Muscle of leg (tissue), 3 donors: ENCODE measurements at regions not wholly inside any gene's neighbourhood (a gene's known extent, or its start where the extent isn't known, plus 50 kb on each side); places are given as distances from the start of the nearest gene placed in this dataset.
"Not testable (repeated sequence)": the region's sequence is repeated elsewhere in the genome, so short reads cannot be mapped to it uniquely, and the experiment has no call there.

Source experiments
- DNase-seq: peaks from one replicate; pipeline ENCODE4 v3.0.0; 2013
- H3K27ac ChIP-seq: one replicate; pipeline ENCODE4 v1.5.1; 2013; ENCODE audit warnings: mild to moderate bottlenecking, low read length, control low read depth
- H3K27me3 ChIP-seq: one replicate; pipeline ENCODE4 v1.6.1; 2013; ENCODE audit warnings: low read length; ENCODE audit not compliant: control insufficient read depth, insufficient read depth
- H3K36me3 ChIP-seq: one replicate; pipeline ENCODE4 v1.6.1; 2013; ENCODE audit warnings: low read length; ENCODE audit not compliant: control insufficient read depth, insufficient read depth
- H3K4me1 ChIP-seq: one replicate; pipeline ENCODE4 v1.6.1; 2013; ENCODE audit warnings: low read length; ENCODE audit not compliant: control insufficient read depth, insufficient read depth
- H3K4me3 ChIP-seq: one replicate; pipeline ENCODE4 v1.5.1; 2013; ENCODE audit warnings: low read length, control low read depth
- H3K9me3 ChIP-seq: replicated peaks from 2 replicates; pipeline ENCODE4 v1.6.1; 2013; ENCODE audit warnings: low read depth, low read length; ENCODE audit not compliant: control insufficient read depth
- WGBS: methylation state at CpG from one replicate; pipeline ENCODE4 v1.1.5; 2013; ENCODE audit warnings: missing lambda C conversion rate; ENCODE audit not compliant: insufficient coverage; 5-methylcytosine and 5-hydroxymethylcytosine counted together

DNA sequence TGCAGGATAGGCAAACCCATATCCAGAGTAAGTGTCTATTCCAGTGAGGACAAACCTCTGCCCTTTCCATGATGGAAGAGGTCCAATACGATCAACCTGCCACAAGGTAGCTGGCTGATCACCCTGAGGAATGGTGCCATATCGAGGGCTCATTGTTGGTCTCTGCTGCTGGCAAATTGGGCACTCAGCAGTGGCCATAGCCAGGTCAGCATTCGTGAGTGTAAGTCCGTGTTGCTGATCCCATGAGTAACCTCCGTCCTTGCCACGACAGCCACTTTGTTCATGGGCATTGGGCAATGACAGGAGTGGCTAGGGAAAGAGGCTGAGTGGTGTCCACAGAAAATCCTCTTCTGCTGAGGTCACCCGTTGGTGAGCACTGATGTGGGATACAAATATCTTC lies 156.9 kb downstream of the CYP26A1 start:
- not testable (repeated sequence) for H3K9me3 ChIP-seq, H3K4me1 ChIP-seq, DNase-seq, H3K4me3 ChIP-seq, H3K27me3 ChIP-seq, H3K27ac ChIP-seq, H3K36me3 ChIP-seq
- WGBS = 93% methylated on average over 6 of the region's 7 CpGs

GRCh38 chr10:93232159-93232558 lies 158.5 kb downstream of the CYP26A1 start:
- H3K4me3 ChIP-seq, H3K27me3 ChIP-seq, DNase-seq, H3K27ac ChIP-seq, H3K4me1 ChIP-seq, H3K36me3 ChIP-seq, H3K9me3 ChIP-seq: not testable (repeated sequence)
- 100% methylated on average over 1 of the region's 2 CpGs for WGBS

DNA sequence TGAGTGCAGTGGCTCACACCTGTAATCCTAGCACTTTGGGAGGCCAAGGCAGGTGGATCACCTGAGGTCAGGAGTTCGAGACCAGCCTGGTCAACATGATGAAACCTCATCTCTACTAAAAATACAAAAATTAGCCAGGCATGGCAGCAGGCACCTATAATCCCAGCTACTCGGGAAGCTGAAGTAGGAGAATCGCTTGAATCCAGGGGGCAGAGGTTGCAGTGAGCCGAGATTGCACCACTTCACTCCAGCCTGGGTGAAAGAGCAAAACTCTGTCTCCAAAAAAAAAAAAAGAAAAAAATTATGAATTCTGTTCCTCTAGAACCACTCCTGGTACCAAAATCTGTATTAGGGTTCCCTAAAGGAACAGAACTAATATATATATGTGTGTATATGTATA lies 161.2 kb downstream of the CYP26A1 start:
- H3K4me1 ChIP-seq, H3K27ac ChIP-seq: not testable (repeated sequence)
- WGBS = no CpG with 5 or more reads among the region's 4 CpGs

GRCh38 chr10:93235686-93236085 lies 162.0 kb downstream of the CYP26A1 start:
- Histone ChIP-seq H3K36me3 (no peaks in the 10 kb centered on the region), H3K9me3 (no peaks in the 10 kb centered on the region), H3K4me3 (no peak overlapping the region), H3K27me3 (no peaks in the 10 kb centered on the region), H3K27ac (no peak overlapping the region), H3K4me1 (peaks cover 4% of the 10 kb centered on the region)
- 57% methylated on average over 1 of the region's 3 CpGs for WGBS
- peak; percentile 25 for DNase-seq

More for the DNA sequence above, 161.2 kb downstream of the CYP26A1 start:
- H3K27me3 ChIP-seq, H3K4me3 ChIP-seq, DNase-seq, H3K9me3 ChIP-seq, H3K36me3 ChIP-seq: not testable (repeated sequence)

DNA sequence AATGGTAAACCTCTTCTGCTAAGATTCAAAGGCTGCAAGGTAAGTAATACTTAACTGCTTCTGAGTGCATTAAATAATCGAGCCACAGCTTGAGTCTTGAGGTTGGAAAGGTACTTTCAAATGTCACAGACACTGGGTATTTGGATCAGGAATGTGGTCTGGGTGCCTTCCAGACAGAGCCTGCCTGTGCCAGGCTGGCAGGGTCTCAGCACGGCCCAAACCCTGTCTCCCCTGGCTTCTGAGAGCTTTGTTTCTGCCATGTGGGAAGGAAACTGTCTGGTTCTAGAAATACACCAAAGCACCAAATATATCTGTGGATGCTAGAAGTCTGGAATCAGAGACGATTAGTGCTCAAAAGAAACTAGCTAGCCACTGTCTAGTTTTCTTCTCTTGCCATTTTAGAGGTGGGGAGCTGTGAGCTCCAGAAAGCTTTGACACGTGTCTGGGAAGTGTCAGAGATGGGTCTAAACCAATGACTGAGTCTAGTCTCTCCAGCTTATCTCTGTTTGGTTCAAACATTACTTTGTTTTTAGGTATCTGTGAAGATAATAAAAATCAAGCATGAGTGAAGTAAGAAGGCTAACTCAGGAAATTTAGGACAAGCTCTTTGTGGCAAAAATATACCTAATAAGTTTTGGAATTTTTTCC lies 162.8 kb downstream of the CYP26A1 start:
- peaks cover 4% of the 10 kb centered on the region for H3K4me1 ChIP-seq
- no peaks in the 10 kb centered on the region for H3K36me3 ChIP-seq

DNA sequence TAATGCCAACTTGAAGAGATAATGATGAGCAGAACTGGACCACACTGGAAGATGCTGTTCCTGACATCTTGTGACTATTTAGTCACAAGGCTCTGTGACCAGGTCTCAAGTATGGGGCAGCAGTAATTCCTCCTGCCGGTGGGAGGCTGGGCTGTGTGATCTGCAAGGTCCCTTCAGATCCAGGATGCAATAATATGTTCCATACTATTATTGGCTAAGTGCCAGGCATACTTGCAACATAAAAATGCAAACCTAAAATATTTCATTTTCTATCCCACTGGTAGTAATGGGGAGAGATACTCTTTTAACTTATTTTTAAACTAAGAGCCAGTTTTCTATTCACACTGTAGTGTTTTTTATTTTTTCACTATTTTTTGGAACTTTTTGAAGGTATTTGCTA lies 171.5 kb downstream of the CYP26A1 start:
- Histone ChIP-seq H3K9me3 (no peaks in the 10 kb centered on the region), H3K4me3 (no peak overlapping the region), H3K27me3 (no peaks in the 10 kb centered on the region), H3K36me3 (no peaks in the 10 kb centered on the region), H3K4me1 (peaks cover 2% of the 10 kb centered on the region), H3K27ac (no peak overlapping the region)
- no CpG with 5 or more reads among the region's 1 CpG for WGBS
- peak; percentile 31 for DNase-seq

More for the DNA sequence above, 162.8 kb downstream of the CYP26A1 start:
- Histone ChIP-seq H3K27ac (no peak overlapping the region), H3K27me3 (no peaks in the 10 kb centered on the region), H3K9me3 (no peaks in the 10 kb centered on the region), H3K4me3 (no peak overlapping the region)
- DNase-seq = no peak
- 57% methylated on average over 1 of the region's 4 CpGs for WGBS

- Histone ChIP-seq H3K4me1 (peaks cover 2% of the 10 kb centered on the region), H3K4me3 (no peak overlapping the region), H3K9me3 (no peaks in the 10 kb centered on the region), H3K27ac (peak overlapping the region; percentile 54), H3K27me3 (no peaks in the 10 kb centered on the region), H3K36me3 (no peaks in the 10 kb centered on the region)
- peak; percentile 79 for DNase-seq
- no CpG with 5 or more reads among the region's 8 CpGs for WGBS
These were observed 172.1 kb downstream of the CYP26A1 start for GRCh38 chr10:93245779-93246178.

DNA sequence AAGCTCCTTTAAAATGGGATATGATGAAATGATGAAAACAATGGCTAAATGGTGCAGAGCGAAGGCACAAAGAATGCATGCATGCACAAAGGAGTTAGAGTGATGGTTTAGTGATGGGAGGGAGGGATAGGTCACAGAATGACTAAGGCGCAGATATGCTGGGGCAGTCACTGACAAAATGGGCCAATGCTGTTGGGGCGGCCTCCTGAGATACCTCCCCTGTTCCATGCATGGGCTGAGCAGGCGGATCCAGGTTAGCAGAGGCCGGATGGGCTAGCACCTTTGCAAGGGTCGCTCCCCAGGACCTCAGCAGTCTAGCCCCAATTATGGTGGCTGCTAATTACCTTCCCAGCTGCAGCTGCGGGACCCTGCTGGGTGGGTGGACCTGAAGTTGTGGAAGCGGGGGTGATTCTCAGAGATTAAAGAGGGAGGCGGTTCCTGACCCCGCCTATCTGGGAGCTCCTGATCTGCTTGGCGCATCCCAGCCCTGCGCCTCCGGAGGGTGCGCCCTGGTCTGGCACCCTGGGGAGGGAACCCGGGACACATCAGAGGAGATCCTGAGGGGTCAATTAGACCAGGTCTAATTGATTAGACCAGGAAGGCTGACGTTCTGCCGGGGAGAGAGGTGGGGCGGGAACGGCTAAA lies 175.0 kb downstream of the CYP26A1 start:
- no peak for DNase-seq
- WGBS = 64% methylated on average over 18 of the region's 19 CpGs
- H3K27me3 ChIP-seq = no peaks in the 10 kb centered on the region
- H3K9me3 ChIP-seq = no peaks in the 10 kb centered on the region
- H3K4me1 ChIP-seq = peaks cover 2% of the 10 kb centered on the region
- no peak overlapping the region for H3K4me3 ChIP-seq
- H3K27ac ChIP-seq = no peak overlapping the region
- H3K36me3 ChIP-seq = no peaks in the 10 kb centered on the region

DNA sequence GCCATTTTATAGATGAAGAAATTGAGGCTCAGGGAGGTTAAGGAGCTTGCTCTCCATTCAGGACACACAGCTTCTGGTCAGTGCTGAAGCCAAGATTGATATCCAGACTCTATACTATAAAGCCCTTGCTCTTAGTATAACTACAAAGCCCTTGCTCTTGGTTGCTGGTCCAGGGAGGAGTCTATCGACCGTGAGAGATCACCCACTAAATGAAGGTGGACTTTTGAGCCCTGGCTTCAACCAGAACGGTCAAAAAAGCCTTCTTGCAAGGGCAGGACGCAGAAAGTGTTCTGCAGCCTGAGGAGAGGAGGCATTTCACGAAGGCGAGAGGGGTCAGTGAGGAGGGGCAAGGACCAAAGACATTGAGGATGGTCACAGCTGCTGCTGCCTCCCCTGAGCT lies 176.3 kb downstream of the CYP26A1 start:
- WGBS = 84% methylated on average over 6 of the region's 6 CpGs
- Histone ChIP-seq H3K4me1 (peaks cover 7% of the 10 kb centered on the region), H3K36me3 (no peaks in the 10 kb centered on the region), H3K9me3 (no peaks in the 10 kb centered on the region), H3K27ac (no peak overlapping the region), H3K27me3 (no peaks in the 10 kb centered on the region), H3K4me3 (no peak overlapping the region)
- no peak for DNase-seq

DNA sequence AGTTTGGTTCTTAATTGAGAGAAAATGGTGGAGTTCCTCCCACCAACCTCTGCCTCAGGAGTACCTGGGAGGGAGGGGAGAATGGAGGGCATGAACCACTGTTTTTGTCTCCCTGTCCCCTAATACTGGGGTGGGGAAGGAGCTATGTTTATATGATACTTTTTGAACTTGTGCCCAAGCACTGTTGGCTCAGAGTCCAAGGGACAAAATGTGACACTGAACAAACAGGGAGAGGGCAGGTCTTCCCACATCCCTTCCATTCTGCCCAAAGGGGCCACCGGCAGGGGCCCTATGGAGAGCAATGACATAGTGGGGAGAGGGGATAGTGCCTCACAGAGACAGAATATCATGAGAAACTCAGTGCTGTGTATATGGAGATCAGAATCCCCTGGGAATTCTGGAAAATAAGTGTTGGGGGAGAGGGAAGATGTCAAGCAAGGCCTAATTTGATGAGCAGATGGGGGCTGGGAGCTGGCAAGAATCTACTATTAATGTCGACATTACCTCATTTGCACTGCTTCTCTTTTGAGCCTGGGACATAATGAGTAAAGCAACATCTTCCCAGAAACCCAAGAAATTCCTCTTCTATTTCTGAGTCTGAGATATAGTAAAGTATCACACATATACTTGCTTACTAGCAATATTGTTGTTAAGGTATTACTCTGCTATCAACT lies 180.6 kb downstream of the CYP26A1 start:
- DNase-seq = peak; percentile 19
- WGBS = no CpG with 5 or more reads among the region's 2 CpGs

More for the DNA sequence above, 180.6 kb downstream of the CYP26A1 start:
- peaks cover 5% of the 10 kb centered on the region for H3K4me1 ChIP-seq
- no peak overlapping the region for H3K4me3 ChIP-seq
- no peaks in the 10 kb centered on the region for H3K36me3 ChIP-seq
- no peak overlapping the region for H3K27ac ChIP-seq
- no peaks in the 10 kb centered on the region for H3K27me3 ChIP-seq
- no peaks in the 10 kb centered on the region for H3K9me3 ChIP-seq
